Fibroblast of the aortic adventitia (primary cell): ENCODE measurements at regions not wholly inside any gene's neighbourhood (a gene's known extent, or its start where the extent isn't known, plus 50 kb on each side); places are given as distances from the start of the nearest gene placed in this dataset.

Experiments used
- DNase-seq: peaks from one replicate; pipeline ENCODE4 v3.0.0-alpha.2; 2010; ENCODE audit warnings: low read depth
- H3K4me3 ChIP-seq: 2 replicates; pipeline ENCODE4 v1.5.1; 2011; ENCODE audit warnings: low read depth, mild to moderate bottlenecking, control low read depth, low read length, moderate library complexity
- CTCF ChIP-seq: IDR thresholded peaks from 2 replicates; pipeline ENCODE4 v1.5.1; 2011; ENCODE audit warnings: mild to moderate bottlenecking, low read length, control low read depth, inconsistent platforms; ENCODE audit not compliant: insufficient read depth

GRCh38 chr21:35705888-35706287 is 354.4 kb downstream of the SETD4 start:
- H3K4me3 ChIP-seq: no peak overlapping the region
- TF ChIP-seq CTCF: no peak
- DNase-seq: no peak

DNA sequence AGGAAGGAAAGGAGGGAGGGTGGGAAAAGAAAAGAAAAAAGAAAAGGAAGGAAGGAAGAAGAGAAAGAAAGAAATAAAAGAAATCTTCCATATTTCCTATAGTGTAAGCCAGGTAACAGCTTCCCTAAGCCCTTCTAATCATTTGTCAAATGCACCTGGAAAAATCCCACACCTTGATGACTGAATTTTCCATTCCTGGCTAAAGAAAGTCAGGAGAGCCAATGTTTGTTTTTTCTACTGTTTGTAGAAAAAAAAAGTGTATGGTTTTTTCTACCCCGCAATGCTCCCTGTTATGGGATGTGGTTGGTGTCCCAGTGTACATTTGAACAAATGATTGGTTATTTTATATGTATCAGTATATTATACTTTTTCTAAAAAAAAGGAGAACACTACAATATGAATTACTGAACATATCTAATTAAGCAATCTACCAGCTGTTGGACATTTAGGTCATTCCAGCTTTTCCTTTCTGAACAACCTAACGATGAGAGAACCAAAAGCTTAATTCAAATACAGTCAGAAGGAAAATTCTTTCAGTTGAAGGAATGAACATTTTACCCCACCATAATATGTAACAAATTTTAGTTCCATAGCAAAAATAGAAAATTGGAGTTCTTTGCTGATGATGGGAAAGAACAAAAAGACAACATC is 355.0 kb downstream of the SETD4 start:
- H3K4me3 ChIP-seq: no peak overlapping the region
- no peak for TF ChIP-seq CTCF
- no peak for DNase-seq

GRCh38 chr21:35703704-35704103 is 356.6 kb downstream of the SETD4 start:
- TF ChIP-seq CTCF: no peak
- DNase-seq: no peak
- no peak overlapping the region for H3K4me3 ChIP-seq

DNA sequence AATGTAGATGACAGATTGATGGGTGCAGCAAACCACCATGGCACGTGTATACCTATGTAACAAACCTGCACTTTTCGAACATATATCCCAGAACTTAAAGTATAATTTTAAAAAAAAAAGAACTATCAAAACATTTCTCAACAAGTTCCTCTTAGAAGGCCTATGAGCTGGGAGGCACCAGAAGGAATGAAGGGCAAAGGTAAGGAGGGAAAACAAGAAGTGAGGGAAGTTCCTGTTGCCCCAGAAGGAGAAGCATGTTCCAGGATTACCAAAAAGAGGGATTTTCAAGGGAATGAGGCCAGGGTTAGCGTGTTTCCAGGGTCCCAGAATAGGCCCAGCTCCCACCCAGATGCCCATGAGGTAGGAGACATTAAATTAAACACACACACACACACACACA is 361.0 kb downstream of the SETD4 start:
- no peak overlapping the region for H3K4me3 ChIP-seq
- no peak for DNase-seq
- no peak for TF ChIP-seq CTCF

- peak; percentile 51 for DNase-seq
- TF ChIP-seq CTCF: no peak
- no peak overlapping the region for H3K4me3 ChIP-seq
These were observed 363.0 kb downstream of the SETD4 start for GRCh38 chr21:35697321-35697808.

DNA sequence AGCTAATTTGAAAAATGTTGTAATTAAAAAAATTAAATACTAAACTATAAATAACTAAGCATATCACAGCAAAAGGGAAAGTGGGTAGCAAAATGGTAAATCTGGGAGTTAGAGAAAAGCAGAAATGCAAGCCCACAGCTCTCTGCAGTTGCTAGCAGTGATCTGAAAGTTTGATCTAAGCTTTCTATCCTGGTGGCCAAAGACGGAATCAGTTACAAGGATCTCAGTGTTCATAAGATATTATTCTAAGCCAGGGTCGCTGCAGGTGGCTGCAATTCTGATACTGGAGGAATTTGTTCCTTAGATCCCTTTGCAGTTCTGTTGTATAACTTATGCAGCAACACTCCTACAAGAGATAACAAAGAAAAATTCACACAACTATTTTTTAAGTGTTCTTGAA is 363.7 kb downstream of the SETD4 start:
- DNase-seq: no peak
- H3K4me3 ChIP-seq: no peak overlapping the region
- TF ChIP-seq CTCF: no peak

DNA sequence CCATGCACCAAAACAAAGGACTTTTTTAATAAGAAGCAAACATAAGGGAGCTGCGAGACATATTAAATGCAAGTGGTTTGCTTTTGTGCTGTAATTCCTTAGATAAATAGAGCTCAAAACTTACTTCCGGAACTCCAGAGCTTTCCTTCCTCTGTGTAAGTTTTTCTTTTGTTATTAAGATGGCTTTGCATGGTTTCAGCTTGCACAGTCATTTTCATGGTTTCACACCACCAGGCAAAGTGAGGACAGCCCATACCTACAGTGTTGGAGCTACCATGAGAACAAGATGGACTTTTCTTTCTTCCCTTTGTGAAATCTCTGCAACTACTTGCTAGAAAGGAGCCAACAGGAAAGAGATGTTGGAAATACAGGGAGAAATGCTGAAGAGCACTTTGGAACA is 368.0 kb downstream of the SETD4 start:
- H3K4me3 ChIP-seq: no peak overlapping the region
- DNase-seq: no peak
- no peak for TF ChIP-seq CTCF
